Fibroblast of skin of back (primary cell): ENCODE measurements at regions not wholly inside any gene's neighbourhood (a gene's known extent, or its start where the extent isn't known, plus 50 kb on each side); places are given as distances from the start of the nearest gene placed in this dataset.

Experiments
- DNase-seq: peaks from one replicate; pipeline ENCODE4 v3.0.0-alpha.2; 2013

DNA sequence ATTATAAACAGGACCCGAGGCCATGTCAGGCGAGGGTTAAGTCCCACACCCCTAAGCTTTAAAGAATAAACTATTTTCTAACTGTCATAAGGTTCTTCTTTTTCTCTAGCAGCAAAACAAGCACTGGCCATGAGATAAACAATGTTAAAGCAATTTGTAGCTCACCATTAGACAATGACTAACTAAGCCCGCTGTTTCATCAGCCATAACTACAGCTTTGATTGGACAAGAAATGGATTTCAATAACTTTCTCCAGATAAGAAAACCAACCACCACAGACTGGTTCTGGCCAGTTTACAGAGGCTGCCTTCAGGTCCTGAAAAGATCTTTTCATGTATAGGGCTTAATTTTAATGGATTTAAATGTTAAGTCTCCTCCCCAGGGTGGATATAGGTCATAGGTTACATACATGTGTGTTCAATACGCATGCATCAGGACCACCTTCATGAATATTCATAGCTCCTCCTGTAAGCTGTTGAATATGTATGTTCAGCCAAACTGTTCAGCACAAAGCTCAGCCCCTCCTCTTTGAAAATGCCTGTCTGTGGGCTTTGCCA lies 108.7 kb upstream of the RAB6C start:
- DNase-seq = no peak

- no peak for DNase-seq
Observed at GRCh38 chr2:129872446-129872845, 107.0 kb upstream of the RAB6C start.

DNA sequence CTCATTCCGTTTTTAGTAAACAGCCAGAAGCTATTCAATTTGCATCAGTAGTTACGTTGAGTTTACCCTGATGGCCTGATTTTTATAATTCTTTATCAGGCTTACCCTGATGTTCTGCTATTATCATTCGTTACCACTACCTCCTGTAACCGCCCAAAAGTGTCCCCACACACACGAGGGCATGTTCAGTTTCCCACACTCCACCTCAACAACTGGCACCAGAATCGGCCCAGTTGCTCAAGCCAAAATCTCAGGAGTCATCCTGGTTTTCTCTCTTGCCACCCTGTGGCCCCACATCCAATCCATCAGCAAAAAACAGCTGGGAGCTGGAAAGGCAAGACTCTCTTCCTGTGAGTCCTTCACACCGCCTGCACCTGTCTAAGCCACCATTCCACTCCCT lies 102.9 kb upstream of the RAB6C start:
- DNase-seq = no peak

- DNase-seq = peak; percentile 90
Observed at GRCh38 chr2:129877289-129877741, 102.2 kb upstream of the RAB6C start.

DNA sequence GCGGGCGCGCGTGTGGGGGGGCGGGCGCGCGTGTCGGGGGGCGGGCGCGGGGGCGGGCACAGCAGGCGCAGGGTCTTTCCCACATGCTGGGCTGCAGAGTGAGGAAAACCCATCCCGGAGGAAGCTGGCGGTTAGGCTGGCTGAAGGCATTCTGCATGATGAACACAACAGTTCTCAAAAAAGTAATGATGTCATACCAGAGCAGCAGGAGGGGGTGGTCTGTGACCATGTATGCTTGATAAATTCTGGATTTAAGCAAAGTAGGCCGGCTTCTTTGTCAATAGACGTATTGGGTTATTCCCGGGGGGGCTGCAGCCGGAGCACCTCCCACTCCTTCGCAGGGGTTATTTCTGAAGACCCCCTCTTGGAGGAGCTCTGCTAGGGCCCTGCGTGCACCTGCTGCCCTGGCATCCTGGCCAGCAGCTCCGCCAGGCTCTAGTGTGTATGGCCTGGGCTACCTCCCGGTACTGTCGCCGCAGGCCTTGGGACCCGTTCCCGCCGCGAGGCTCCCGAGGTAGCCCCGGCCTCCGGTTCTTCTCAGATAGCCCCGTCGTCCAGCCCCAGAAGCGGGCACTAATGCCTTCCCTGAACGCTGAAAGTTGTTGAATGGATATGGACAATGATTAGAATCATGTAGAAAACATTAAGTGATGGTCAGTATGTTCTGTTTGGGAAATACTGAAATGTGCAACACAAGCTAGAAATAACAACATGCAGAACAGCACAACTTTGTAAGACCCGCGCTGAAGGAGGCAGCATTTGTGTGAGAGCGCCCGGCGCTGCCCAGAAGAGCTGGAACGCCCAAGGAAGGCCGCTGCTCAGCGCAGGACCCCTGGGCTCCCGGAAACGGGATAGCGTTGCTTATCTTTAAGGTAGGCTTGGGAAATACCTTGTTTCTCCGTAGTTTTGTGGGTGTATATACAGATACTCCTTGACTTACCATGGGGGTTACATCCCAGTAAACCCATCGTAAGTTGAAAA lies 101.4 kb upstream of the RAB6C start:
- peak; percentile 75 for DNase-seq

DNA sequence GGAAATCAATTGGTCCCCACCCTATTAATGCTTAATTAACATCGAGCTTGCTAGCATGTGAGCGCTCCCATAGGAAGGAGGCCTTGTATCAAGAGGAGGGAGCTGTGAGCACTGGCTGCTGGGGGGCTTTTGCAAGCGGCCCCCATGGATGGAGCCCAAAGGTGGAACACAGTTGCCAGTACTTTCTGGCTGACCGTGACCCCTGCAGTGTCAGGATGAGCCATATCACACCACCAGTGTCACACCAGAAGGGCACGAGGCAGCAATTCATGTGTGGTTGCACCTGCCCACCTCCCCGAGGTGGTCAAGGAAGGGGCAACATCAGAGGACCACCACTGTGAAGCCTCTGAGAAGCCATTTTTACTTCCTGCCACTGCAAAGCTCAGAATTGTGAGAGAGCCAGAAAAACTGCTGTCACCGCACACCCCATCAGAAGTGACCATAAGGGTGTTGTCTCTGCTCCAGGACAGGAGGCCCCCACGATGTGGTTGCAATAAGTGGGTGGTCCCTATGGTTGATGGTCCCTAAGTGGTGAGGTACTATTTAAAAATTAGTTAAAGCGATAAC lies 99.8 kb upstream of the RAB6C start:
- no peak for DNase-seq

- no peak for DNase-seq
Observed at GRCh38 chr2:129880309-129880708, 99.2 kb upstream of the RAB6C start.

- no peak for DNase-seq
Observed at GRCh38 chr2:129880971-129881370, 98.5 kb upstream of the RAB6C start.

DNA sequence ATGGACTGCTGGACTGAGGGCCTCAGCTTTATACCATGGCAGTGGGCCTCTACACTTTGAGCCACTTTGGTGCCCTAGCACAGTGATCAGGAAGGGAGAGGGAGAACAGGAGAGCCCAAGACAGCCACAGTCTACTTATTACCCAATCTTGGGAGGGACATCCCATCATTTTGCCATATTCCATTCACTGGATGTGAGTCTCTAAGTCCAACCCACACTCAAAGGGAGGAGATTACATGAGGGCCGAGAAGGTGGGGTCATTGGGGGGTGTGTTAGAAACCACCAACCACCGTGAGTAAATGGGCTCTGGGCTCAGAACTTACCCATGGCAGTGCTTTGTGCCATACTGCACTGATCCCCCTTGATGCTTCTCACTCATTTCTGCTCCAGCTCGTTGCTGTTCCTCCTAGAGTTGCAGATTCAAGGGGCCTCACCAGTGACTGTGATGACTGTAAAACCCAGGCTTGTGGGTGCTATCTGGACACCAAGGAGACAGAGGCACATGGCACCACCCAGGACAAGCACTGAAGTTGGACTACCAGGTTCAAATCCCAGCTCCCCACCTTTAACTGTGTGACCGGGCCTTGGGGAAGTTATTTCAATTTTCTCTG lies 97.6 kb upstream of the RAB6C start:
- no peak for DNase-seq

DNA sequence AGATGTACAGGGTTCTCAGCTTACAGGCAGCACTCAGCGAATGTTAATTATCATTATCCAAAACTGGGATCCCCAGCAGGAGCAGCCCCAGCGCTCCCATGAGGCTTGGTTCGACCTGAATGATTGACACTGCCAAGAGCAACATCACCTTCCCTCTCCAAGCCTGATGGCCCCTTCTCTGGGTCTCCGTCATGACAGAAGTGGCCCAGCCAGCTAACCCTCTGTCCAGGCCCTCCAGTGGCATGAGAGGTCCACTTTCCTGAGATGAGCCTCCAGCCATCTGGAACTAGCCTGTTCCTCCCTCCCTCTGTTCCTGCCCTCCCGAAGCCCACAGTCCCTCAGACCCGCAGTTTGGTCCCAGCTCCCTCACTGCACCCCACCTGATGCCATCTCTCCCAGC lies 97.0 kb upstream of the RAB6C start:
- no peak for DNase-seq

- DNase-seq = no peak
Observed at GRCh38 chr2:129883121-129883520, 96.3 kb upstream of the RAB6C start.

DNA sequence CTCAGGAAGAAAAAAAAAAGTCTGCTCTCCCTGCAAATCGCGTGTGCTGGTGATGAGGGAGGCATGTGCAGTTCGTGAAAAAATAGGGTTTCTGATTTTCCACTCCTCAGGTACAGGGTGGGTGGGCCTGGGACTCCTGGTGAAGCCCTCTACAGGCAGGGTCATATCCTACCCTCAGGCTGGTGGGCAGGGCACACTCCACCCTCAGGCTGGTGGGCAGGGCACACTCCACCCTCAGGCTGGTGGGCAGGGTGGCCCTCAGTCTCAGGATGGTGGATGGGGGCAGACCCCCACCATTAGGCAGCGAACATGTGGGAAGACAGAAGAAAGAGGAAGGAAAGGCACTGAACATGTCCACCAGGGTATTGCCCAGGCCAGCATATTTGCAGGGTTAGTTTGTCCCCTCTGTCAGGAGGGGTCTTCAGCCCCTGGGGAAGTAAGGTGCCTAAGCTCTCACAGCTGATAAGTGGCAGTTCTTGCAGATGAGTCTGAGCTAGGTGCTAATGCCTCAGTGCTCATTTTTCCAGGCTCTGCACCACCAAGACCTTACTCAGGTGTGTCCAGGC lies 95.2 kb upstream of the RAB6C start:
- DNase-seq = no peak

DNA sequence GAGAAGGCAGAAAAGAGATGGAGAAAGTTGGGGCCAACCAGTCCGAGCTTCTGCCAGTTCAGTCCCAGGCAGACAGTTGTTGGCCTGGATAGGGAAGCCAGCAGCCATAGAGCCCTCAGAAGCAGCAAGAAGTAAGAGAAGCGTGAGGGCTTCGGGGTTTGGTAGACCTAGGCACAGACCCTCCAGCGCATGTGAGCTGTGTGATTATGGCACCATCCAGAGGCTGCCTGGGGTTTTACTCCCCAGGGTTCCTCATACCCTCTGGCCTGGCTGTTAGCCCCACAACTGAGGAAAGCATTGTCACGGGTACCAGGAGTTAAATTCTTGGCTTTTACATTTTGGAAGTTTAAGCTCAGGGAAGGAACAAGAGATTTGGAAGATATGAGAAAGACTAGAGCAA lies 93.7 kb upstream of the RAB6C start:
- no peak for DNase-seq

GRCh38 chr2:129887688-129888266 lies 91.7 kb upstream of the RAB6C start:
- DNase-seq = no peak

GRCh38 chr2:129888461-129888860 lies 91.0 kb upstream of the RAB6C start:
- DNase-seq = peak; percentile 12

DNA sequence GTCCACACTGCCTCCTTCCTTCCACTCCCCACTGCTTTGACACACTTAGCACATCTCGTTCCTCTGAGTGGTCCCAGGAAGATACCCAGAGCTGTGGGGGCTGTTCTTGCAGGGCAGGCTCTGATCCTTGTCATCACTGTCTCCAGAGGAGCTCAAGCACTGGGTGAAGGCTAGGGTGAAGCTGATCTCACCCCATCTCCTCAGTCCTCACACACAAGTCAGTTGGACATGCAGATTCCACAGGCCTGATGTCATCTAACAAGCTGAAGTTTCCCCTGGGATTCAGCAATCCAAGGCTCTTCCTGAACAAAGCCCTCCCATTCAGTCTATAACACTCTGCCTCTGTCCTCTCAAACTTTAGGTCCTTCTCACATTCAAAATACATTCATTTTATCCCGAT lies 90.6 kb upstream of the RAB6C start:
- peak; percentile 91 for DNase-seq

DNA sequence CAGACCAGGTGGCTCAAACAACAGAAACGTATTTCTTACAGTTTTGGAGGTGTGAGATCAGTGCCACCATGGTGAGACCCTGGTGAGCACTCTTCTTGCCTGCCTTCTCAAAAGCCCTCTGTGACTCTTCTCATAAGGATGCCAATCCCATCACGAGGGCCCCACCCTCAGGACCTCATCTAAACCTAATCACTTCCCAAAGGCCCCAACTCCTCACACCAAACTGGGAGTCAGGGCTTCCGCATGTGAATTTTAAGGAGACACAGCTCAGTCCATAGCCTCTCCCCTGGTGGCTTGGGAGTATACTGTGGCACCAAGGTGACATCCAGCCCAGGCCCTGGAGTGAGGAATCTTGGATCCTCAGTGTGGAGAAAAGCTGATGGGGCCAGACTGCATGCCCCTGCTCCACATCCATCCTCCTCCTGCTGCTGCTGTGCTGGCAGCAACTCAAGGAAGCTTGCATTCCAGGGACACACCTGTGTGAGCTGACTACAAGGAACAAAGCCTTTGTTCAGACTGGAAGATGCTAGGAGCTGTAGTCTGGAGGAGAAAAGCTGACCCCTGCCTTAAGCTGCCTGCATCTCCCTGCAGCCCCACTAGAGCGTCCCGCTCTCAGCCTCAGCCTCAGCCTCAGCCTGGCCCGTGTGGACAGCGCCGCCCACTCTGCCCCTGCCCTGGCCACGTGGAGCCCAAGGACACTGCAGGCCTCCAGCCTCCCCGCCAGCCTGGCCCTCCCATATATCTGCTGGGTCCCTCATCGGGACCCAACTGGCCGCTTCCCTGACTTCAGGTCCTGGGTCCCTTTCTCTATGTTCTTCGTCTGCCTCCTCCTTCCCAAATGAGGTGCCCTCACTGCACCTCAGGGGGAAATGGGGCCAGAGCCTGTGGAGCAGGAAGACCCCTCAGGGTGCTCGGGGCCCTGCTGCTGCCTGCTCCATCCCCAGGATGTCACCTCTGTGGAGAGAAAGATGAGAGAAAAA lies 87.8 kb upstream of the RAB6C start:
- no peak for DNase-seq

DNA sequence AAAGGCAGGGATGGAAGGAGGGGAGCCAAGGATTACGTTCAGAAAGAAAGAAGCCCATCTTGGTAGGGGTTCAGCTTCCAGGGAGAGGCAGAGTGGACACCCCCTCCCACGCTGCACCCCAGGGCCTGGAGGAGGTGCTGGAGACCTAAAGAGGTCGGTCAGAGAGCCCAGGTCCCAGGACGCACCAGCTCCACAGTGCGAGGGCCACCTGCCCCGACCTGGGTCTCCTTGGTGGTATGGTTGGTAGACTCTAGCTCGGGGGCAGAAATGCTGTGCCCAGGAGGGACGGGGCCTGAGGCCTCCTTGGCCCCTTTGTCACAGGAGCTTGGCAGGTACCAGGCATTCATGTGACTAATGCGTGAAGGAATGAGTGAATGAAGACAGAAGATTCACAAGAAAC lies 87.1 kb upstream of the RAB6C start:
- no peak for DNase-seq

DNA sequence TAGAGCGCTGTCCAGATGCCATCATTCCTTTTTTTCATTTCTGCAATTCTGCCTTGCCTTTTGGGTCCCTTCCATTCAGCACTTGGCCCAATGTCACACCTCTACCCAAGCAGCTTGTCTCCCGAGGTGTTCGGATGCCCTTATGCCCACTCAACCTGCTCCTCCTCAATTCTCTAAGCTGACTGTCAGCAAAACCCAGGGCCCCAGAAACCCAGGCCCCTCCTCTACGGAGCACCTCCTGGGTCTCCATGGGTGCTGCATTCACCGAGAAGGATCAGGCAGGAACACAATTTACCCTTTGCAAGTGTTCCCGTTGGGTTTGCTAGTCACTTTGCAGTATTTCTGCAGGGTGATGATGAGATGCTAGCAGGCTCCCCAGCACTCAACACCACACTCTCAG lies 86.7 kb upstream of the RAB6C start:
- no peak for DNase-seq

GRCh38 chr2:129893244-129893643 lies 86.2 kb upstream of the RAB6C start:
- DNase-seq = no peak

GRCh38 chr2:129894616-129895015 lies 84.8 kb upstream of the RAB6C start:
- DNase-seq = no peak
